Stimulated activated CD4-positive, alpha-beta T cell treated with anti-CD3 and anti-CD28 coated beads, Interleukin-1b, Interleukin-23, amount 100 ng/mL, for 1 hour (primary cell): ENCODE measurements at regions not wholly inside any gene's neighbourhood (a gene's known extent, or its start where the extent isn't known, plus 50 kb on each side); places are given as distances from the start of the nearest gene placed in this dataset.
"Not testable (repeated sequence)": the region's sequence is repeated elsewhere in the genome, so short reads cannot be mapped to it uniquely, and the experiment has no call there.

Source experiments
- DNase-seq, 2 donors: peaks; one replicate each; pipeline ENCODE4 v3.0.0-alpha.2; 2020; ENCODE audit warnings: low read depth in 2 of 2

GRCh38 chr1:143611159-143611558 lies 360.6 kb downstream of the FAM72C start:
- no peak for DNase-seq

GRCh38 chr1:143610196-143610595 lies 361.6 kb downstream of the FAM72C start:
- no peak for DNase-seq

GRCh38 chr1:143604887-143605286 lies 366.9 kb downstream of the FAM72C start:
- no peak for DNase-seq

DNA sequence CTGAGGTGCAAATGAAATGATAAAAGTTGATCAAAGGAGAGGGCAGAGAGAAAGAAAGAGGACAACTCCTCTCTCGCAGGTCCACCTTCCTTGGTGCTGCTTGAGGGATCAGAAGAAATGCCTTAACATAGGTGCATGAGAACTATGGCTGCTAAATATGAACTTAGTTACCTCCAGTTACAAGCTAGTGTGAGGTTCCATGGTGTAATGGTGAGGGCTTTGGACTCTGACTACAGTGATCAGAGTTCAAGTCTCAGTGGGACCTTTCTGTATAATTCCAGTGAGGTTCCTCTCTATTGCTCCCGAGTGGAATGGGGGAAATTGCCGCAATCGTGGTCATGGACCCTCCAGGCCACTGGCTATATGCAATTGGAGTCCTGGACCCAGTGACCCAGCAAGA lies 387.3 kb downstream of the FAM72C start:
- no peak for DNase-seq

DNA sequence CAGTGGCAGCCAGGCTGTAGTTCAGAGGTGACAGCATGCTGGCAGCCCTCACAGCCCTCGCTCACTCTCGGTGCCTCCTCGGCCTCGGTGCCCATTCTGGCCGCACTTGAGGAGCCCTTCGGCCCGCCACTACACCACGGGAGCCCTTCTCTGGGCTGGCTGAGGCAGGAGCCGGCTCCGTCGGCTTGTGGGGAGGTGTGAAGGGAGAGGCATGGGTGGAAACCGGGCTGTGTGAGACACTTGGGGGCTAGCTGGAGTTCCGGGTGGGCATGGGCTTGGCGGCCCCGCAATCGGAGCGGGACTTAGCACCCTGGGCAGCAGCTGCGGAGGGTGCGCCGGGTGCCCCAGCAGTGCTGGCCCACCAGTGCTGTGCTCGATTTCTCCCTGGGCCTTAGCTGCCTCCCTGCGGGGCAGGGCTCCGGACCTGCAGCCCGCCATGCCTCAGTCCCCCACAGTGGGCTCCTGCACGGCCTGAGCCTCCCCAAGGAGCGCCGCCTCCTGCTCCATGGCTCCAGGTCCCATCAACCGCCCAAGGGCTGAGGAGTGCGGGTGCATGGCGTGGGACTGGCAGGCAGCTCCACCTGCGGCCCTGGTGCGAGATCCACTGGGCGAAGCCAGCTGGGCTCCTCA lies 396.8 kb downstream of the FAM72C start:
- no peak for DNase-seq

DNA sequence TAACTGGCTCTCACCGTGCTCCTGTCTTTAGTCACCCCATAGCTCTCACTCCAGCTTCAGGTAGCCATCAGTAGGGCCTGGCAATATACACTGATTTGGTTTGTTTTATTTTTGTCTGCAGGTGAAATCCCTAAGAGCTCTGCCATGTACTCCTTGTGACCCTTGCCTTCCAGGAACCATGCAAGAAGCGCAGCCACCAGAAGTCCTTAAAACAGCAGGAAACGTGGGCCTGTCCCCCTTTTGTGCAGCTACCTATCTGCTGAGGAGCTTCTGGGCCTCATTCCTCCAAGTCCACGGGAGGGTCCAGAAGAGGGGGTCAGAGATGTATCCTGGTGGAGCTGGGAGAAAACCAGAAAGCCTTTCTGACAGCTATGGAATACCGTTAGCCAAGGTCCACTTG lies 399.1 kb downstream of the FAM72C start:
- DNase-seq, result not testable (repeated sequence)

- not testable (repeated sequence) for DNase-seq
Observed at GRCh38 chr1:143563761-143564160, 408.0 kb downstream of the FAM72C start.

GRCh38 chr1:143553627-143554026 lies 418.2 kb downstream of the FAM72C start:
- no peak for DNase-seq

DNA sequence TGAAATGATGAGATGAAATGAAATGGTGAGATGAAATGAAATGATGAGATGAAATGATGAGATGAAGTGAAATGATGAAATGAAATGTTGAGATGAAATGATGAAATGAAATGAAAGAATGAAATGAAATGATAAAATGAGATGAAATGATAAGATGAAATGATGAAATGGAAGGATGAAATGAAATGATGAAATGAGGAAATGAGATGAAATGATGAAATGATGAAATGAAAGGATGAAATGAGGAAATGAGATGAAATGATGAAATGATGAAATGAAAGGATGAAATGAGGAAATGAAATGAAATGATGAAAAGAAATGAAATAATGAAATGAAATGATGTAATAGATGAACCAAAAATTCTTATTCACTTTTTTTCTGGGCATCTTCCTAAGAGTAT lies 467.1 kb downstream of the FAM72C start:
- not testable (repeated sequence) for DNase-seq

DNA sequence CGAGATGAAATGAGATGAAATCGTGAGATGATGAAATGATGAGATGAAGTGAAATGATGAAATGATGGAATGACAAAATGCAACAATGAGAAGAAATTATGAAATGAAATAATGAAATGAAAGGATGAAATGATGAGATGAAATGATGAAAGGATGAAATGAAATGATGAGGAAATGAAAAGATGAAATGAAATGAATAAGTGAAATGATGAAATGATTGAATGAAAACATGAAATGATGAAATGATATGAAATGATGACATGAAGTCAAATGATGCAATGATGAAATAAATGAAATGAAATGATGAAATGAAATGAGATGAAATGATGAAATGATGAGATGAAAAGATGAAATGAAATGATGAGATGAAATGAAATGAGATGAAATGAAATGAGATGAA lies 467.7 kb downstream of the FAM72C start:
- DNase-seq, result not testable (repeated sequence)

DNA sequence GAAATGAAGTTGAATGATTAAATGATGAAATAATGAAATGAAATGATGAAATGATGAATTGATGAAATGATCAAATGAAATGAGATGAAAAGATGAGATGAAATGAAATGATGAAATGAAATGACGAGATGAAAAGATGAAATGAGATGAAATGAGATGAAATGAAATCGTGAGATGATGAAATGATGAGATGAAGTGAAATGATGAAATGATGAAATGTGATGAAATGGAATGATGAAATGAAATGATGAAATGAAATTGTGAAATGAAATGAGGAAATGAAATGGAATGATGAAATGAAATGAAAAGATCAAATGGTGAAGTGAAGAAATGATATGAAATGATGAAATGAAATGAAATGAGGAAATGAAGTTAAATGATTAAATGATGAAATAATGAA lies 468.7 kb downstream of the FAM72C start:
- not testable (repeated sequence) for DNase-seq

- DNase-seq, result not testable (repeated sequence)
Observed at GRCh38 chr1:143502038-143502437, 469.7 kb downstream of the FAM72C start.

DNA sequence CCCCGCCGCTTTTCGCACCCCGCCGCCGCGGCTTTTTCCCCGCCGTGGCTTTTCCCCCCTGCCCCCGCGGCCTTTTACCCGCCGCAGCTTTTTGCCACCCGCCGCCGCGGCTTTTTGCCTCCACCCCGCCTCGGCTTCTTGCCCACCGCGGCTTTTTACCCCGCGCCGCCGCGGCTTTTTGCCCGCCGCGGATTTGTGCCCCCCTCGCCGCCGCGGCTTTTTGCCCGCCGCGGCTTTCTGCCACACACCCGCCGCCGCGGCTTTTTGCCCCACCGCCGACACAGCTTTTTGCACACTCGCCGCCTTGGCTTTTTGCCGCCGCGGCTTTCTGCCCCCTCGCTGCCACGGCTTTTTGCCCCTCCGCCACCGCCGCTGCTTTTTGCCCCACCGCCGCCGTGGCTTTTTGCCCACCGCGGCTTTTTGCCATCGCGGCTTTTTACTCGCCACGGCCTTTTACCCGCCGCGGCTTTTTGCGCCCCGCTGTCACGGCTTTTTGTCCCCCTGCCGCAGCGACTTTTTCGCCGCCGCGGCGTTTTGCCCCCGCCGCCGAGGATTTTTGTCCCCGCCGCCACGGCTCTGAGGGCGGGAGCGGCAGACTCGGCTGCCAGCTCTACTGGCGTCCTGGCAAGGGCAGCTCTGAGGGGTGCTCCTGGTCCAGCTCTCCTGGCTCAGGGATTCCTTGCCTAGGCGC lies 473.6 kb downstream of the FAM72C start:
- not testable (repeated sequence) for DNase-seq

- no peak for DNase-seq
Observed at GRCh38 chr1:143497374-143497747, 474.4 kb downstream of the FAM72C start.

DNA sequence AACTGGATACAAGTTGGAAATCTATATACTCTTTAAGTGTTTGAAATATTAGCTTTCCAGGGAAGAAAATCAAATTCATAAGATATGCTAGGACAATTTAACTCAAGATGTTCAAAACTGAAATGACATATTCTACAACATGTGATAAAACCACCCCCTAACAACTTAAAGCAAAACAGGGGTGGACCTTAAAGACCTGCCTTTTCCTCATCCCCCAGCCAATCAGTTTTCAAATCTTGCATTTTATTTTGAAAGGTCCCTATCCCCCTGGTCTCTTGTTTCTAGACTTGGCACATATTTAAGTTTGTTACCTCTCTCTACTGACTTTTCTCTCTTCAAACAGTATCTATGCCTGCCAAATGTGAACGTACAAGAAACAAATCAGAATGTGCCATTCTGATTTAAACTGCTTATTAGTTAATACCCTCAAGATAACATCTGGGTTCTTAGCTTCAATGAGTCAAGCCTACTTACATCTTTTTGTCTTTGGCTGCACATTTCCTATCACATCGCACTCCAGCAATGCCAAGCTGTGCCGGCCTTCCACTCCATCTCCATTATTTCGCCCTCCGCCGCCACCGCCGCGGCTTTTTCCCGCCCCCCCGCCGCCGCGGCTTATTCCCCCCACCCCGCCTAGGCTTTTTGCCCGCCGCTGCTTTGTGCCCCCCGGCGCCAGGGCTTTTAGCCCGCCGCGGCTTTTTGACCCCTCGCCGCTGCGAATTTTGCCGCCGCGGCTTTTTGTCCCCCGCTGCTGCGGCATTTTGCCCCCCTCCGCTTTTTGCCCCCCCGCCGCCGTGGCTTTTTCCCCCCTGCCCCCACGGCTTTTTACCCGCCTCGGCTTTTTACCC lies 475.0 kb downstream of the FAM72C start:
- DNase-seq, result not testable (repeated sequence)
